Heart left ventricle (tissue), 13 donors: ENCODE measurements at regions not wholly inside any gene's neighbourhood (a gene's known extent, or its start where the extent isn't known, plus 50 kb on each side); places are given as distances from the start of the nearest gene placed in this dataset.

Experiments
- POLR2A ChIP-seq, 2 donors: fragments of 450-650 bp; IDR thresholded peaks; one replicate each; pipeline ENCODE4 v1.6.1; 2017; ENCODE audit warnings: antibody characterized with exemption in 2 of 2, mild to moderate bottlenecking in 2 of 2, moderate library complexity in 2 of 2
- TF ChIP-seq, protein P1 (sequence below), 12 donors: fragments of 200-600 bp; sonication (generic) in 4 of 12; IDR thresholded peaks; one replicate each; pipeline versions ENCODE4 v1.5.0 to v1.8.0; 2018 to 2022; ENCODE audit warnings: antibody characterized with exemption in 12 of 12, mild to moderate bottlenecking in 5 of 12
- donor health status: ischemic (EF 13 %, LVEDD 7.1; RV severe dilation, severe dysfunction).
- donor health status: DM: no; HTN: yes; CAD: no.
- donor health status: DM: no; HTN: no; CAD: no.
- donor health status: ischemic (EF 25% LVEDD 6.9; RV normal size, moderate dysfunction).
- donor health status: ischemic (EF 25% LVEDD 5.7; RV mildly dilated, moderate dysfunction).
- donor health status: ischemic (EF 35%, LVEDD 5.7; RV mildly dilated, moderate dysfunction).
- donor health status: nonischemic (EF 11% LVEDD 7.7; RV severe dilation, severe dysfunction).
- donor health status: DM: yes; HTN: yes; CAD: no.
- donor health status: PGD.
- donor health status: ischemic (EF 29% LVEDD 5.4; RV normal size, mild dysfunction).
- donor health status: nonischemic (EF 23%, LVEDD 6.1; RV moderate dilation, normal function).

- TF ChIP-seq, protein P1, sequence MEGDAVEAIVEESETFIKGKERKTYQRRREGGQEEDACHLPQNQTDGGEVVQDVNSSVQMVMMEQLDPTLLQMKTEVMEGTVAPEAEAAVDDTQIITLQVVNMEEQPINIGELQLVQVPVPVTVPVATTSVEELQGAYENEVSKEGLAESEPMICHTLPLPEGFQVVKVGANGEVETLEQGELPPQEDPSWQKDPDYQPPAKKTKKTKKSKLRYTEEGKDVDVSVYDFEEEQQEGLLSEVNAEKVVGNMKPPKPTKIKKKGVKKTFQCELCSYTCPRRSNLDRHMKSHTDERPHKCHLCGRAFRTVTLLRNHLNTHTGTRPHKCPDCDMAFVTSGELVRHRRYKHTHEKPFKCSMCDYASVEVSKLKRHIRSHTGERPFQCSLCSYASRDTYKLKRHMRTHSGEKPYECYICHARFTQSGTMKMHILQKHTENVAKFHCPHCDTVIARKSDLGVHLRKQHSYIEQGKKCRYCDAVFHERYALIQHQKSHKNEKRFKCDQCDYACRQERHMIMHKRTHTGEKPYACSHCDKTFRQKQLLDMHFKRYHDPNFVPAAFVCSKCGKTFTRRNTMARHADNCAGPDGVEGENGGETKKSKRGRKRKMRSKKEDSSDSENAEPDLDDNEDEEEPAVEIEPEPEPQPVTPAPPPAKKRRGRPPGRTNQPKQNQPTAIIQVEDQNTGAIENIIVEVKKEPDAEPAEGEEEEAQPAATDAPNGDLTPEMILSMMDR (IDR thresholded peaks at IDR 0.05), result no peak
- TF ChIP-seq POLR2A (IDR thresholded peaks at IDR 0.05), result no peak
Observed at GRCh38 chr2:136550181-136550580, 215.2 kb upstream of the THSD7B start.
